Nephron progenitor cell (in vitro differentiated cells): ENCODE measurements at regions not wholly inside any gene's neighbourhood (a gene's known extent, or its start where the extent isn't known, plus 50 kb on each side); places are given as distances from the start of the nearest gene placed in this dataset.

Experiments
- DNase-seq: peaks from one replicate; pipeline ENCODE4 v3.0.0; 2021
- H3K27ac Mint-ChIP-seq: 2 replicates; pipeline ENCODE4 v1.8.0; 2021; ENCODE audit warnings: mild to moderate bottlenecking, moderate library complexity, mixed read lengths
- H3K27me3 Mint-ChIP-seq: 2 replicates; pipeline ENCODE4 v1.8.0; 2021; ENCODE audit warnings: mild to moderate bottlenecking, low read depth, mixed read lengths; ENCODE audit not compliant: poor library complexity
- H3K36me3 Mint-ChIP-seq: 2 replicates; pipeline ENCODE4 v1.8.0; 2021; ENCODE audit warnings: low read depth, mixed read lengths
- H3K4me1 Mint-ChIP-seq: 2 replicates; pipeline ENCODE4 v1.8.0; 2021; ENCODE audit warnings: mixed read lengths
- H3K4me3 Mint-ChIP-seq: 2 replicates; pipeline ENCODE4 v1.8.0; 2021; ENCODE audit warnings: mild to moderate bottlenecking, moderate library complexity, mixed read lengths
- H3K9me3 Mint-ChIP-seq: 2 replicates; pipeline ENCODE4 v1.8.0; 2021; ENCODE audit warnings: mild to moderate bottlenecking, moderate library complexity, mixed read lengths
- CTCF ChIP-seq: fragments of 200-600 bp; sonication (generic); IDR thresholded peaks from 2 replicates; pipeline ENCODE4 v1.5.0; 2021; ENCODE audit warnings: antibody characterized with exemption

GRCh38 chr18:60010984-60011383 lies 111.2 kb downstream of the PMAIP1 start:
- H3K36me3 Mint-ChIP-seq, result peaks cover 9% of the 10 kb centered on the region
- DNase-seq, result no peak
- peaks cover 5% of the 10 kb centered on the region for H3K27me3 Mint-ChIP-seq
- H3K4me1 Mint-ChIP-seq, result no peaks in the 10 kb centered on the region
- H3K4me3 Mint-ChIP-seq, result no peak overlapping the region
- H3K27ac Mint-ChIP-seq, result no peak overlapping the region
- TF ChIP-seq CTCF, result no peak
- peaks cover 39% of the 10 kb centered on the region for H3K9me3 Mint-ChIP-seq

GRCh38 chr18:60010513-60010912 lies 110.7 kb downstream of the PMAIP1 start:
- DNase-seq, result no peak
- Mint-ChIP-seq H3K4me1 (no peaks in the 10 kb centered on the region), H3K9me3 (peaks cover 42% of the 10 kb centered on the region), H3K36me3 (peaks cover 9% of the 10 kb centered on the region), H3K27me3 (peaks cover 5% of the 10 kb centered on the region), H3K4me3 (no peak overlapping the region), H3K27ac (no peak overlapping the region)
- TF ChIP-seq CTCF, result no peak

GRCh38 chr18:60007661-60008060 lies 107.9 kb downstream of the PMAIP1 start:
- Mint-ChIP-seq H3K27ac (no peak overlapping the region), H3K36me3 (peaks cover 9% of the 10 kb centered on the region), H3K27me3 (peaks cover 10% of the 10 kb centered on the region), H3K4me1 (no peaks in the 10 kb centered on the region), H3K9me3 (peaks cover 41% of the 10 kb centered on the region), H3K4me3 (no peak overlapping the region)
- no peak for DNase-seq
- TF ChIP-seq CTCF, result no peak

GRCh38 chr18:60003610-60004185 lies 103.9 kb downstream of the PMAIP1 start:
- DNase-seq, result no peak
- H3K4me3 Mint-ChIP-seq, result no peak overlapping the region

GRCh38 chr18:59996370-59996966 lies 96.7 kb downstream of the PMAIP1 start:
- H3K9me3 Mint-ChIP-seq, result peaks cover 8% of the 10 kb centered on the region
- H3K27ac Mint-ChIP-seq, result no peak overlapping the region
- peaks cover 7% of the 10 kb centered on the region for H3K27me3 Mint-ChIP-seq
- no peaks in the 10 kb centered on the region for H3K4me1 Mint-ChIP-seq
- peak; percentile 39 for DNase-seq
- peak; percentile 74 for TF ChIP-seq CTCF
- H3K4me3 Mint-ChIP-seq, result no peak overlapping the region
- H3K36me3 Mint-ChIP-seq, result peaks cover 5% of the 10 kb centered on the region

More at GRCh38 chr18:60003610-60004185, 103.9 kb downstream of the PMAIP1 start:
- no peak for TF ChIP-seq CTCF
- H3K36me3 Mint-ChIP-seq, result peaks cover 5% of the 10 kb centered on the region
- peaks cover 11% of the 10 kb centered on the region for H3K27me3 Mint-ChIP-seq
- no peaks in the 10 kb centered on the region for H3K4me1 Mint-ChIP-seq
- no peak overlapping the region for H3K27ac Mint-ChIP-seq
- H3K9me3 Mint-ChIP-seq, result peaks cover 34% of the 10 kb centered on the region

GRCh38 chr18:59994357-59994756 lies 94.6 kb downstream of the PMAIP1 start:
- Mint-ChIP-seq H3K27ac (no peak overlapping the region), H3K4me1 (no peaks in the 10 kb centered on the region), H3K36me3 (no peaks in the 10 kb centered on the region), H3K9me3 (no peaks in the 10 kb centered on the region), H3K27me3 (peaks cover 7% of the 10 kb centered on the region), H3K4me3 (no peak overlapping the region)
- no peak for TF ChIP-seq CTCF
- DNase-seq, result no peak
